ENCODE measurements at regions not wholly inside any gene's neighbourhood (a gene's known extent, or its start where the extent isn't known, plus 50 kb on each side); places are given as distances from the start of the nearest gene placed in this dataset.

DNA sequence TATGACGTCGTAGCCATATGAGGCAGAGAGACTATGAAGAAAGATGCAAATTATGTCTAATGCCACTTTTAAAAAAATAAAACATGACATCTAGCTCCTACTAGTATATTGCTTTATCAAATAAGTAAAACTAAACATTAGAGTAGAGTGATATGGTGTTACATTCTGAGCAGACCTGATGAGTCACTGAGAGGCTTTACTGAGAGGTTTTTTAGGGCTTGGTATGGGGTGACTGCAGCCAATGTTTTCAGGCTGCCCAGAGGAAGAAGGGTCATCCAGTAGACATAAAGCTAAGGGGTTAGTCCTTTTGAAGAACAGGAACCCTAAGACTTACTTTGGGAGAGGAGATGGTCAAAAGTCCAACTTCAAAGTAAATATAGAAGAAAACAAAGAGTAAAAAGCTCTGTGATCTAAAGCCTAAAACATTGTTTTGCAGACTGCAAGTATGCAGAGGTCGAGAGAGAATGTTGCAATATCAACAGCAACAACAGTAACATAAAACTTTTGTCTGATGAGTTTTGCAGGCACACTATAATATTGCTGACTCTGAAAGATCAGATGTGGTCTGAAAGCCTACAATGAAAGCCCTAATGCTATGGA, 774.7 kb downstream of the TMTC2 start:
- TF ChIP-seq CTCF (IDR thresholded peaks at IDR 0.05 in 8 of 11, conservative IDR thresholded peaks at IDR 0.05 in 3 of 11) (no peak), POLR2A (IDR thresholded peaks at IDR 0.05) (no peak)

Data from spleen (tissue), 7 donors.